Pulmonary artery endothelial cell (primary cell): ENCODE measurements at regions not wholly inside any gene's neighbourhood (a gene's known extent, or its start where the extent isn't known, plus 50 kb on each side); places are given as distances from the start of the nearest gene placed in this dataset.
"Not testable (repeated sequence)": the region's sequence is repeated elsewhere in the genome, so short reads cannot be mapped to it uniquely, and the experiment has no call there.

ENCODE experiments used
- DNase-seq: peaks from one replicate; pipeline ENCODE4 v3.0.0-alpha.2; 2011; ENCODE audit warnings: low read depth, low spot score

- no peak for DNase-seq
These were observed 164.0 kb upstream of the PZP start for GRCh38 chr12:9372202-9372601.

- DNase-seq, result no peak
These were observed 159.6 kb upstream of the PZP start for GRCh38 chr12:9367828-9368227.

GRCh38 chr12:9367201-9367600 is 159.0 kb upstream of the PZP start:
- DNase-seq, result no peak

- DNase-seq, result no peak
These were observed 157.1 kb upstream of the PZP start for GRCh38 chr12:9365296-9365695.

- DNase-seq, result no peak
These were observed 156.3 kb upstream of the PZP start for GRCh38 chr12:9364224-9365176.

- no peak for DNase-seq
These were observed 154.9 kb upstream of the PZP start for GRCh38 chr12:9363145-9363544.

- DNase-seq, result no peak
These were observed 153.7 kb upstream of the PZP start for GRCh38 chr12:9361879-9362326.

- DNase-seq, result not testable (repeated sequence)
These were observed 146.0 kb upstream of the PZP start for GRCh38 chr12:9354009-9354754.

GRCh38 chr12:9351136-9351535 is 142.9 kb upstream of the PZP start:
- DNase-seq, result no peak

- no peak for DNase-seq
These were observed 142.0 kb upstream of the PZP start for GRCh38 chr12:9349888-9350885.

- DNase-seq, result no peak
These were observed 140.8 kb upstream of the PZP start for GRCh38 chr12:9348906-9349518.

GRCh38 chr12:9347328-9348127 is 139.3 kb upstream of the PZP start:
- no peak for DNase-seq

GRCh38 chr12:9346866-9347327 is 138.7 kb upstream of the PZP start:
- DNase-seq, result no peak

GRCh38 chr12:9345171-9345570 is 137.0 kb upstream of the PZP start:
- DNase-seq, result no peak

GRCh38 chr12:9344541-9344940 is 136.3 kb upstream of the PZP start:
- DNase-seq, result no peak

GRCh38 chr12:9343731-9344130 is 135.5 kb upstream of the PZP start:
- DNase-seq, result no peak

GRCh38 chr12:9342614-9343353 is 134.6 kb upstream of the PZP start:
- no peak for DNase-seq

GRCh38 chr12:9341260-9341585 is 133.0 kb upstream of the PZP start:
- no peak for DNase-seq
